ENCODE measurements at regions not wholly inside any gene's neighbourhood (a gene's known extent, or its start where the extent isn't known, plus 50 kb on each side); places are given as distances from the start of the nearest gene placed in this dataset.
"Not testable (repeated sequence)": the region's sequence is repeated elsewhere in the genome, so short reads cannot be mapped to it uniquely, and the experiment has no call there.

DNA sequence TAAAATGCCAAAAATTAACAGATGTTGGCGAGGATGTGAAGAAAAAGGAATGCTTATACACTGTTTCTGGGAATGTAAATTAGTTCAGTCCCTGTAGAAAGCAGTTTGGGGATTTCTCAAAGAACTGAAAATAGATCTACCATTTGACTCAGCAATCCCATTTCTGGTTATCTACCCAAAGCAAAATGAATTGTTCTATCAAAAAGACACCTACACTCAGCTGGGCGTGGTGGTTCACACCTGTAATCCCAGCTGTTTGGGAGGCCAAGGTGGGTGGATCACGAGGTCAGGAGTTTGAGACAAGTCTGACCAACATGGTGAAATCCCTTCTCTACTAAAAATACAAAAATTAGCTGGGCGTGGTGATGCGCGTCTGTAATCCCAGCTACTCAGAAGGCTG is 279.3 kb upstream of the PDE3A start:
- no peak overlapping the region for H3K27ac Mint-ChIP-seq
- ChIA-PET CTCF (no interaction called here), POLR2A (no interaction called here)
- no peaks in the 10 kb centered on the region for H3K27me3 ChIP-seq (ENCODE audit: control insufficient read depth in 1 of 2, insufficient read depth in 2 of 2, low read length in 2 of 2)
- no peaks in the 10 kb centered on the region for H3K36me3 ChIP-seq (ENCODE audit: insufficient read depth, low read length)
- no peaks in the 10 kb centered on the region for H3K36me3 Mint-ChIP-seq (ENCODE audit: low read depth)
- no peak for DNase-seq
- no peaks in the 10 kb centered on the region for H3K27me3 Mint-ChIP-seq
- TF ChIP-seq, protein P1, sequence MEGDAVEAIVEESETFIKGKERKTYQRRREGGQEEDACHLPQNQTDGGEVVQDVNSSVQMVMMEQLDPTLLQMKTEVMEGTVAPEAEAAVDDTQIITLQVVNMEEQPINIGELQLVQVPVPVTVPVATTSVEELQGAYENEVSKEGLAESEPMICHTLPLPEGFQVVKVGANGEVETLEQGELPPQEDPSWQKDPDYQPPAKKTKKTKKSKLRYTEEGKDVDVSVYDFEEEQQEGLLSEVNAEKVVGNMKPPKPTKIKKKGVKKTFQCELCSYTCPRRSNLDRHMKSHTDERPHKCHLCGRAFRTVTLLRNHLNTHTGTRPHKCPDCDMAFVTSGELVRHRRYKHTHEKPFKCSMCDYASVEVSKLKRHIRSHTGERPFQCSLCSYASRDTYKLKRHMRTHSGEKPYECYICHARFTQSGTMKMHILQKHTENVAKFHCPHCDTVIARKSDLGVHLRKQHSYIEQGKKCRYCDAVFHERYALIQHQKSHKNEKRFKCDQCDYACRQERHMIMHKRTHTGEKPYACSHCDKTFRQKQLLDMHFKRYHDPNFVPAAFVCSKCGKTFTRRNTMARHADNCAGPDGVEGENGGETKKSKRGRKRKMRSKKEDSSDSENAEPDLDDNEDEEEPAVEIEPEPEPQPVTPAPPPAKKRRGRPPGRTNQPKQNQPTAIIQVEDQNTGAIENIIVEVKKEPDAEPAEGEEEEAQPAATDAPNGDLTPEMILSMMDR (IDR thresholded peaks at IDR 0.05): no peak
- H3K4me1 Mint-ChIP-seq (ENCODE audit: low read depth): no peaks in the 10 kb centered on the region
- no peaks in the 10 kb centered on the region for H3K9me3 Mint-ChIP-seq
- ATAC-seq (ENCODE audit: poor library complexity): no peak
- H3K4me3 Mint-ChIP-seq: no peak overlapping the region
- no peak overlapping the region for H3K4me3 ChIP-seq (ENCODE audit: low read length)
- H3K9me3 ChIP-seq (ENCODE audit: control insufficient read depth in 1 of 2, insufficient read depth in 1 of 2, low read length in 2 of 2): peaks cover 3 to 9% of the 10 kb centered on the region in 2 experiments
- intact Hi-C loops (cut with DNase I, micrococcal nuclease): no loop called here
- no peak overlapping the region for H3K27ac ChIP-seq (ENCODE audit: low read depth in 1 of 2, low read length in 2 of 2)
- H3K4me1 ChIP-seq (ENCODE audit: insufficient read depth, low read length): no peaks in the 10 kb centered on the region

DNA sequence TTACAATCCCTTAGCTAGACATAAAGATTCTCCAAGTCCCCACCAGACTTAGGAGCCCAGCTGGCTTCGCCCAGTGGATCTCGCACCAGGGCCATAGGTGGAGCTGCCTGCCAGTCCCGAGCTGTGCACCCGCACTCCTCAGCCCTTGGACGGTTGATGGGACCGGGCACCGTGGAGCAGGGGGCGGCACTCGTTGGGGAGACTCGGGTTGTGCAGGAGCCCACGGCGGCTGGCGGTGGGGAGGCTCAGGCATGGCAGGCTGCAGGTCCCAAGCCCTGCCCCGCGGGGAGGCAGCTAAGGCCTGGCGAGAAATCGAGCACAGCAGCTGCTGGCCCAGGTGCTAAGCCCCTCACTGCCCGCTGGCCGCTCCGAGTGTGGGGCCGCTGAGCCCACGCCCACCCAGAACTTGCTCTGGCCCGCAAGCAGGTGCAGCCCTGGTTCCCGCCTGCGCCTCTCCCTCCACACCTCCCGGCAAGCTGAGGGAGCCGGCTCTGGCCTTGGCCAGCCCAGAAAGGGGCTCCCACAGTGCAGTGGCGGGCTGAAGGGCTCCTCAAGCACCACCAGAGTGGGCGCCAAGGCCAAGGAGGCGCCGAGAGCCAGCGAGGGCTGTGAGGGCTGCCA is 275.0 kb upstream of the PDE3A start:
- H3K27me3 ChIP-seq (ENCODE audit: control insufficient read depth in 1 of 2, insufficient read depth in 2 of 2, low read length in 2 of 2); H3K36me3 Mint-ChIP-seq (ENCODE audit: low read depth); H3K27me3 Mint-ChIP-seq; H3K27ac ChIP-seq (ENCODE audit: low read depth in 1 of 2, low read length in 2 of 2); H3K4me1 ChIP-seq (ENCODE audit: insufficient read depth, low read length); H3K27ac Mint-ChIP-seq; H3K9me3 Mint-ChIP-seq; H3K36me3 ChIP-seq (ENCODE audit: insufficient read depth, low read length); H3K4me3 Mint-ChIP-seq; POLR2A ChIA-PET; intact Hi-C loops (cut with DNase I, micrococcal nuclease); CTCF ChIA-PET; ATAC-seq (ENCODE audit: poor library complexity); H3K4me1 Mint-ChIP-seq (ENCODE audit: low read depth); H3K4me3 ChIP-seq (ENCODE audit: low read length); DNase-seq; H3K9me3 ChIP-seq (ENCODE audit: control insufficient read depth in 1 of 2, insufficient read depth in 1 of 2, low read length in 2 of 2): not testable (repeated sequence)

DNA sequence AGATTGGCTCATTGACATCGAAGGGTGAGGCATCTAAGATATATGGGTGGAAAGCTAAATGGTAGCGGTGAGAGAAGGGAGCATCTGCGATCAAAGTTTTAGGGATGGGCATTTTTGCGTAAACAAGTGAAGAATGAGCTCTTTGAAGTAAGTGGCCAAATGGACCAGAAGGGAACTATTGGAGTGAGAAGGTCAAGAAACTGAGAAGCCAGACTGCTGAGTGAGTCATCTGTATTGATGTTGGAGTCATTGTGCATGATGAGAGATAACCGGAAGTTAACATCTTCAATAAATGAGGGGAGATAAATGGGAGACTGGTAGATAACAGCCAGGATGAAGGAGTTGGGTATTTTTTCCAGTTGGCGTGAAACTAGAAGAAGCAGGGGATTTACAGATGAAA is 271.9 kb upstream of the PDE3A start:
- ChIA-PET CTCF (no interaction called here), POLR2A (no interaction called here)
- no peaks in the 10 kb centered on the region for H3K27me3 Mint-ChIP-seq
- H3K36me3 Mint-ChIP-seq (ENCODE audit: low read depth): no peaks in the 10 kb centered on the region
- H3K4me3 ChIP-seq (ENCODE audit: low read length): no peak overlapping the region
- no peak overlapping the region for H3K4me3 Mint-ChIP-seq
- no peak overlapping the region for H3K27ac ChIP-seq (ENCODE audit: low read depth in 1 of 2, low read length in 2 of 2)
- intact Hi-C loops (cut with DNase I, micrococcal nuclease): no loop called here
- H3K4me1 Mint-ChIP-seq (ENCODE audit: low read depth): no peaks in the 10 kb centered on the region
- no peak for ATAC-seq (ENCODE audit: poor library complexity)
- no peak for DNase-seq
- no peaks in the 10 kb centered on the region for H3K4me1 ChIP-seq (ENCODE audit: insufficient read depth, low read length)
- no peaks in the 10 kb centered on the region for H3K9me3 Mint-ChIP-seq
- no peaks in the 10 kb centered on the region for H3K36me3 ChIP-seq (ENCODE audit: insufficient read depth, low read length)
- no peaks in the 10 kb centered on the region for H3K27me3 ChIP-seq (ENCODE audit: control insufficient read depth in 1 of 2, insufficient read depth in 2 of 2, low read length in 2 of 2)
- TF ChIP-seq, protein P1 (IDR thresholded peaks at IDR 0.05): no peak
- H3K27ac Mint-ChIP-seq: no peak overlapping the region
- peaks cover 0 to 14% of the 10 kb centered on the region in 2 experiments for H3K9me3 ChIP-seq (ENCODE audit: control insufficient read depth in 1 of 2, insufficient read depth in 1 of 2, low read length in 2 of 2)

DNA sequence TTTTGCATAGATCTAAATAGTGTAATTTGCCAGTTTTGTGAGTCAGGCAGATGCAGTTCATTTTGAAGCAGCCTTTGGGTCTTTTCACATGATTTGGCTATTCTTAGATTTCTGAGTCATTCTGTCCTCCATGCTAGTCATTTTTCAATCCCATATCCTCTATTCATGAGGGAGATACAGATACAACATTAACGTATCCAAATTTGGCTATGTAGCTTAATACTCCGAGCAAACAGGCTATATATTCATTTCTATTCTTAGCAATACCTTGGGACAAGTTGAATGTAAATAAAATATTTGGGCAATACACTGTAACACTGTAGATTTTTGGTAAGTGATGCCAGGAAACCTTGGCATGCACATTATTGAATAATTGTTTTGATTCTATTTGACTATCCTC is 270.7 kb upstream of the PDE3A start:
- Histone ChIP-seq H3K36me3 (ENCODE audit: insufficient read depth, low read length) (no peaks in the 10 kb centered on the region), H3K9me3 (ENCODE audit: control insufficient read depth in 1 of 2, insufficient read depth in 1 of 2, low read length in 2 of 2) (peaks cover 0 to 24% of the 10 kb centered on the region in 2 experiments), H3K27ac (ENCODE audit: low read depth in 1 of 2, low read length in 2 of 2) (no peak overlapping the region), H3K4me1 (ENCODE audit: insufficient read depth, low read length) (no peaks in the 10 kb centered on the region), H3K27me3 (ENCODE audit: control insufficient read depth in 1 of 2, insufficient read depth in 2 of 2, low read length in 2 of 2) (no peaks in the 10 kb centered on the region), H3K4me3 (ENCODE audit: low read length) (no peak overlapping the region)
- Mint-ChIP-seq H3K9me3 (no peaks in the 10 kb centered on the region), H3K36me3 (ENCODE audit: low read depth) (no peaks in the 10 kb centered on the region), H3K4me3 (no peak overlapping the region), H3K4me1 (ENCODE audit: low read depth) (no peaks in the 10 kb centered on the region), H3K27ac (no peak overlapping the region), H3K27me3 (no peaks in the 10 kb centered on the region)
- ChIA-PET CTCF (no interaction called here), POLR2A (no interaction called here)
- TF ChIP-seq, protein P1 (IDR thresholded peaks at IDR 0.05): no peak
- DNase-seq (no peak), ATAC-seq (ENCODE audit: poor library complexity) (no peak)
- intact Hi-C loops (cut with DNase I, micrococcal nuclease): no loop called here

Data from CD4-positive, alpha-beta T cell (primary cell).